Breast epithelium (tissue), 3 donors: ENCODE measurements at regions not wholly inside any gene's neighbourhood (a gene's known extent, or its start where the extent isn't known, plus 50 kb on each side); places are given as distances from the start of the nearest gene placed in this dataset.

Experiments used
- POLR2A ChIP-seq: fragments of 450-650 bp; IDR thresholded peaks from one replicate; pipeline ENCODE4 v1.6.1; 2016; ENCODE audit warnings: antibody characterized with exemption, mild to moderate bottlenecking, moderate library complexity
- POLR2AphosphoS5 ChIP-seq, 3 donors: sonication (generic); formaldehyde crosslinking; IDR thresholded peaks; one replicate each; pipeline ENCODE4 v1.6.1; 2017; ENCODE audit warnings: antibody characterized with exemption in 3 of 3
- TF ChIP-seq, protein P1 (sequence below), 3 donors: fragments of 450-650 bp; IDR thresholded peaks; one replicate each; pipeline ENCODE4 v1.5.1; 2016 to 2017; ENCODE audit warnings: antibody characterized with exemption in 3 of 3, mild to moderate bottlenecking in 3 of 3, moderate library complexity in 3 of 3

DNA sequence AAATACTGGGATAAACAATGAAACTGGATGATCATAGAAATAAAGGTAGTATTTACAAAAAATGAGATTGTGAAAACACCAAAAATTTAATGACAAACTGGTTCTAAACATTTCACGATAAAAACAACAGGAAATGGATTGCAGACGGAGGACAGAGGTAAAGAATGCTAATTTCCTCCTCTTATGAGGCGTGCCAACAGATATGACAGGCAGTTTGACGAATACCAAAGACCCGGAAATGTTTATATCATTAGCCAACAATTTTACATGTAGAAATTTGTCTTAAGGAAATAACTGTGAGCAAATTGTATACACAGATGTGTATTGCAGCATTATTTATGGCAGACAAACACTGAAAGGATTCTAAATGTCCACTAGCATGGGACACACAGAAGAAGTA, 162.0 kb upstream of the MGMT start:
- TF ChIP-seq, protein P1, sequence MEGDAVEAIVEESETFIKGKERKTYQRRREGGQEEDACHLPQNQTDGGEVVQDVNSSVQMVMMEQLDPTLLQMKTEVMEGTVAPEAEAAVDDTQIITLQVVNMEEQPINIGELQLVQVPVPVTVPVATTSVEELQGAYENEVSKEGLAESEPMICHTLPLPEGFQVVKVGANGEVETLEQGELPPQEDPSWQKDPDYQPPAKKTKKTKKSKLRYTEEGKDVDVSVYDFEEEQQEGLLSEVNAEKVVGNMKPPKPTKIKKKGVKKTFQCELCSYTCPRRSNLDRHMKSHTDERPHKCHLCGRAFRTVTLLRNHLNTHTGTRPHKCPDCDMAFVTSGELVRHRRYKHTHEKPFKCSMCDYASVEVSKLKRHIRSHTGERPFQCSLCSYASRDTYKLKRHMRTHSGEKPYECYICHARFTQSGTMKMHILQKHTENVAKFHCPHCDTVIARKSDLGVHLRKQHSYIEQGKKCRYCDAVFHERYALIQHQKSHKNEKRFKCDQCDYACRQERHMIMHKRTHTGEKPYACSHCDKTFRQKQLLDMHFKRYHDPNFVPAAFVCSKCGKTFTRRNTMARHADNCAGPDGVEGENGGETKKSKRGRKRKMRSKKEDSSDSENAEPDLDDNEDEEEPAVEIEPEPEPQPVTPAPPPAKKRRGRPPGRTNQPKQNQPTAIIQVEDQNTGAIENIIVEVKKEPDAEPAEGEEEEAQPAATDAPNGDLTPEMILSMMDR (IDR thresholded peaks at IDR 0.05): no peak
- TF ChIP-seq POLR2A (no peak), POLR2AphosphoS5 (IDR thresholded peaks at IDR 0.05) (no peak)
